ENCODE measurements at regions not wholly inside any gene's neighbourhood (a gene's known extent, or its start where the extent isn't known, plus 50 kb on each side); places are given as distances from the start of the nearest gene placed in this dataset.
A peak's percentile ranks its signal among the peaks of the same experiment; 100 is the strongest.

DNA sequence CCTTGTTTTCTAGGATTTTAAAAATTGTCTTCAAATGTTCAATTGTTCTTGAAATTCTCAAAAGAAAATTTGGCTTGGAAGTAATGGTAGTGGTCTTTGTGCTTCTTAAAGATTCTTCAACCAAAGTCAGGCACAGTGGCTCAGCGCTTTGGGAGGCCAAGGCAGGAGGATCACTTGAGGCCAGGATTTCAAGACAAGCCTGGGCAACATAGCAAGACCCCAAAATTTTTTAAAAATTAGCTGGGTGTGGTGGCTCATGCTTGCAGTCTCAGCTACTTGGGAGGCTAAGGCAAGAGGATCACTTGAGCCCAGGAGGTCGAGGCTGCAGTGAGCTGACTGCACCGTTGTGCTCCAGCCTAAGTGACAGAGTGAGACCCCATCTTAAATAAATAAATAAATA is 153.5 kb upstream of the ZNF507 start:
- DNase-seq: no peak

DNA sequence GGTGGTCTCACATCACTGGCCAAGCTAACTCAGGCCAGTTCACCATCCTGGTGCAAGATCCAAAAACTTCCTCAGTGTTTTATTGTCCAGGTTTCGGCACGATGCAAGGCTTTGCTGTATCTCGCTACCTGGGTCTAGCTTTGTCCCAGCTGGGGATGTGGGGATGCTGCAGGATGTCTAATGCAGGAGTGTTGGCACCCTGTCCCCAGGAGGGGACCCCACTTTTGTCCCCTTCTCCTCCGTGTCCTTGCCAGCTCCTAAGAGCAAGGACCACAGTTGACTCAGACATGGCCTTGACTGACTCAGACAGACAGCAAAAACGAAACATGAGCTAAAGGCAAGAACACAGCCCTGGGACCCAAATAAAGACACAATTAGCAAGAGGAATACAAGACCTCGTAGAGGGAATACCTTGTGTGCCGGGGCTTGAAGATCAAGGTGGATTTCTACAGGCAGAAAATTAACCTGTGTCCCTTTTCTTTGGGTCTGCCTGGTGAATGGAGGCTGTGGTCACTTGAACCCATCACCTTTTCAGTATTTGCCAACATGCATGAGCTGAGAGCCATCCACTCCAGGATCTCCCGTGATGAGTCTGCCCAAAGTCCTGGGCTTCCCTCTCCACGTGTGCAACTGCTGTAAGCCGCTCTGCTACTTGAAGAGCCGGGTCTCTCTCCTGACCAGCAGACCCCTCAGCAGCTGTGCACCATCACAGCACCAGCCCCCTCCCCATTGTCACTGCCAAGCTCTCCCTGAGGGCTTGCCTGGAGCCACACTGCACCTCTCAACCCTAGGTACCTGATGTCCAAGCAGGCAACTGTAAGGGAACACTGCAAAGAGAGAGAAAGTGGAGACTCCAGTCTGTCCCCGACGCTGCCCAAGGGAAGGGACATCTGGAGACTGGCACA is 149.5 kb upstream of the ZNF507 start:
- no peak for DNase-seq

DNA sequence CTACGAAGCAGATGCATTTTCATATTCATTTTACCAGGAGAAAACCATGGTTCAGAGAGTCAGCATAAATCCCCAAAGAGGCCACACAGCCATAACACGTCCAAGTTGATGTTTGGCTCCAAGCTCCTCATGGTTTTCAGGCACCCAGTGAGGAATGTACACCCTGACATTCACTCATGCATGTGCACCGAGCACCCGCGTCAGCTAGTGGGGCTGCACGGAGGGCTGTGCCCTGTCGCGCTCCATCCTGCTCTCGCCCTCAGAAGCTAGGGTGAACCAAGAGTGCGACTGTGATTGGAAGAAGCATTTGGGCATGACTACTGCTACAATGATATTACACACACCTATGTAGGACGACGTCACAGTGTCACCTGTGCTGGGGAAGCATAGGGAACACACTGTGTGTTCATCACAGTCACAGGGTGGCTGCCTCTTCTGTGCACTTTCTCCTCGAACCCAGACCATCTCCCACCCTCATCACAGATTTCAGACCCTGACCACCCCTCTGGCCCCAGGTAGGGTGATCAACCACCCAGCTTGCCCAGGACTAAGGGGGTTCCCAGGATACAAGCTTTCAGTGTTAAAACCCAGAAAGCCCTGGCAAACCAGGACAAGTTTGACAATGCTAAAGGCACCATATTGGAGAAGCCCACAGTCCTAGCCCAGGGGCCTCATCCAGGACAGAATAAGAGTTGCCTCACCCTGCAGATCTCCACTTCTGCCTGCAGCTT is 148.6 kb upstream of the ZNF507 start:
- no peak for DNase-seq

DNA sequence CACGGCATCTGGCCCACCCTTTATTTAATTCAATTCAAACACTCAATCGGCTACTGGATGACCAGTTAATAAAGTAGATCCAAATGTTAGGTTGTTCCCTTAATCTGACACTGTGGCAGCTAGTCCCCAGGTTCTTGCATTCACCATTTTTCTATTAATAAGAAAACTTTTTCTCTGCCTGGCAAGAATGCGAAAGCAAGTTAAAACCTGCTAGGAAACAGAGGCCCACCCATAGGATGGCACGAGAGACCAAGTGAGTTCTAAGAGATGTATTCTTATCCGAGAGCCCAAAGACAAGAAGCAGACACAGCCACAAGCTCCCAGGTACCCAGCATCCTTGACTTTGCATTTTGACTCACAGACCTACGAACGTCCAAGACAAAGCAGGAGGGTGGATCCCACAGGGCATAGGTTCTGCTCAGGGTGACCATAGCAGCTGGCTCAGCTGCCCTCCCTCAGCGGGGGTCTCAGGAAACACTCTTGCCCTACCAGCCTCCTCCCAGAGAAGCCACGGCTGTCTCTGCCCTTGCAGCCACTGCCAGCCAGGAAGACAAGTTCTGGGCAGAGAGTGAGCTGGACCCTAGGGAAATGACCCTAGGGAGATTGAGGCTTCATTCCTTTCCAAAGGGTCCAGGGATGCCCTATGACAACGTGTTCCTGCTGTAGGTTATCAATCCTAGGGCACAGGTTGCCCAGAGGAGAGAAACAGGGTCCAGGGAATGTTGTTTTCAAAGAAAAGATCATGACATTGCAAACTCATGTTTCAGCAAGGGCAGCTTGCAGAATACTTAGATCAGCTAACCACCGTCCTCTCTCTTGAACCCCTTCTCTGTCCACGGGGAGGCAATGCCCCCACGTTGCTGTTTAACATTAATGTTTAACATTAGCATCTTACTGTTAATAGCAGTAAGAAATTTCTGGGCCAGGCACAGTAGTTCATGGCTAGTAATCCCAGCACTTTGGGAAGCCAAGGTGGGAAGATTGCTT is 147.2 kb upstream of the ZNF507 start:
- no peak for DNase-seq

DNA sequence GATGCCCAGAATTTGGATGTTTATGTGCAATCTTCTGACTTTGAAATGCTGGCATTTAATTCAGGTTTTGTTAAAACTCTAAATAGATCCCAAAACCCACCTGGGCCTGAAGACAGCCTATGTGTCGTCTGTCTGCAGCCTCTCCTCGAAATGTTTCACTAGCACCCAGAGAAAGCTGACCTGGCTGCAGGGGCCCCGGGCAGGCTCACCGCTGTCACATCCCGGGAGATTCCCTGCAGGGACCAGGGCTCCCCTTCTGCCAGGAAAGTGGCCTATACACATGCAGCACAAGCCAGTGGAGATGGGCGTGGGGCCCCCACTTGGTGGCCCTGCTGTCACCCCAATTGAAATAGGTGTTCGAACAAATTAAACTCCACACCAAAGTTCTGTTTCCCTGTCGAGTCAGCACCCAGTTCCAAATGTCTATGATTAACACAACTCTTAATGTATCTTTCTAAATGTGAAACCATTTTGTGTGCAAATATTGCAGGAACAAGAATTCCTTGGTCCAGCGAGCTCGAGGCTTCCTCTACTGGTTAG is 145.8 kb upstream of the ZNF507 start:
- DNase-seq: no peak

DNA sequence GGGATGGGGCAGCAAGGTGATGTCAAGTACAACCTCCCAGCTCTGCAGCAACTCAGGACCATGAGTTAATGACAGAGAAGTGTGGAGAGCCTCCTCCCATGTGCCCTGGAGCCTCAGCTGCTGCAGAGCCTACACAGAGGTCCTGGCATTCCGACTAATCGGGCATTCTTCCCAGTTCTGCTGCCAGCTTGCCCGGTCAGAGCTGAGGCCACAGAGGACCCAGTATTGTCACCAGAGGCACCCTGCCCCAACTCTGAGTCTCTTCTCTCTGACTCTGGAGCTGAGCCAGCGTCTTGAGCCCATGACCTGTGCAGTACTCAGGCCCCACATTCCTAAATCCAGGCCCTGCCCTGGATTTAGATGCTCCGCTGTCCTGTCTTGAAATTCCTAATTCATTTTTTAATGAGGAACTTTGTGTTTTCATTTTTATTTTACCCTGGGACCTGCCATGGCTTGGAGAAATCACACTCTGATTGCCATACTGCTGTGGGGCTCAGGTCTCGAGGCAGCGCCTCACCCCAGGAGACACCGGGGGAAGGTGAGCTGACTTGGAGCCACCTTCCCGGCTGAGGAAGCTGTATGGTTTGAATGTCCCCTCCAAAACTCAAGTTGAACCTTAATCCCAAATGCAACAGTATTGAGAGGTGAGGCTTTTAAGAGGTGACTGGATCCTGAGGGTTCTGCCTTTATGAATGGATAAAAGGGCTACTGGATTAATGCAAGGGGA is 144.9 kb upstream of the ZNF507 start:
- DNase-seq: no peak

DNA sequence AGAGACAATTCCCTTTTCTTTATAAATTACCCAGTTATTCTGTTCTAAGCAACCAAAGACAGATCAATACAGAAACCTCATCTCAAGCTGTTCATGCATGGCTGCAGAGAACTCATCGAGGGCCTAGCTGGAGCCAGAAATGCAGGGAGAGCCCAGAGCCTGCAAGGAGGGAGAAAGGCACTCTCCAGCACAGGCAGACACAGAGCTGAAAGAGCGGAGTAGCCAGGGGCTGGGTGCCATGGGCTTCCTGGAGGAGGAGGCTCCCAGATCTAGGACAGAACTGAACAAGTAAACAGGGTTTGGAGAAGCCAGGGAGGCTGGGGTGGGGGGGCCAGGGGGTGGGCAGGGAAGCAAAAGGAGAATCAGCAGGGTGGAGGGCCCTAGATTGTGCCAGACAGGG is 144.2 kb upstream of the ZNF507 start:
- DNase-seq: no peak

DNA sequence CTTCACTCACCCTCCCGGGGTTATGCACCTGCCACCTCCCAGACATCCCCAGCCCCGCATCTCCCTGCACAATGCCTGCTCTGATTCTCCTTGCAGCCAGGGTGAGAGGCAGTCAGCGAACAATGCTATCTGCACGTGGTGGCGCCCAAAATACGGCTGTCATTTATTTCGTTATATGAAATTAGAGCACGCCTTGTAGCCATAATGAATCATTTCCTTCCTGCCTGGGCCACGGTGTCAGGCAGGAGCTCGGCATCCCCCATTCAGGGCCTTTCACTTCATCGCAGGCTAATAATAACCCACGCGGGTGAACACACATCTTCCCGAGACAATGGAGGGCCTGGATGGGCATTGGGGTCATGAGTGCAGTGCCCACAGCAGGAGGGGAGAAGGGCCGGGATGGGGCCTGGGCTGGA is 143.8 kb upstream of the ZNF507 start:
- no peak for DNase-seq

DNA sequence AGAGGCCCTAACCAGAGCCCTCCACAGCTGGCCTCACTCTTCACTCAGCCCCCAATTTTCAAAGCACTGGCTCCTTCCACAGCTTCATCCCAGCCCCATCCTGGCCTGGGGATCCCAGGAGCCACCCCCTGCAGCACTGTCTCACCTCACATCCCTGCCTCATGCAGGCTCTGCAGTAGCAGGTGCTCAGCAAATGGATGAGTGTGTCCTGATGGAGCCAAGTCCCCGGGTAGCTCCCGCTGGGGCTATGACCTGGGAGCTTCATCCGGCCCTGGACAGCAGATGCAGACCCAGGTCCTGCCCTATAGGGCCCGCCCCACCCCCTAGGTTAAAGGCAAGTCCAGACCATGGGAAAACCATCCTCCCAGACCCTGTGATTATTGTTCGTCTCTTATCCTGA is 143.2 kb upstream of the ZNF507 start:
- no peak for DNase-seq

DNA sequence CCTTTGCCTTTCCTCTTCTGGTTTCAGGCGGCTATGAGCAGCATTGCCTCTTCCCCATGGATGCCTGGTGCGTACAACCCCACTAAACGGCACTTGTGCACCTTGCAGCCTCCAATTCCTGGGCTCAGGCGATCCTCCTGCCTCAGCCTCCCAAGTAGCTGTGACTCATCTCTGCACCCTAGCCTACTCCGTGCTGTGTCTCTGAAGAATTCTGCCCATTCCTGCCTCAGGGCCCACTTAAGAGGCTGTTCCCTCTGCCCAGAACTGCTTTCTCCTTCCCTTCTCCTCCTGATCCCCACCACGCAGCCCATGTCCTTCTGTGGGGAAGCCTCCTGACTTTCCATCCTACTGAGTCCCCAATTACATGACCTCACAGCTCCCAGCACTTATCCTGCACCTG is 142.2 kb upstream of the ZNF507 start:
- no peak for DNase-seq

DNA sequence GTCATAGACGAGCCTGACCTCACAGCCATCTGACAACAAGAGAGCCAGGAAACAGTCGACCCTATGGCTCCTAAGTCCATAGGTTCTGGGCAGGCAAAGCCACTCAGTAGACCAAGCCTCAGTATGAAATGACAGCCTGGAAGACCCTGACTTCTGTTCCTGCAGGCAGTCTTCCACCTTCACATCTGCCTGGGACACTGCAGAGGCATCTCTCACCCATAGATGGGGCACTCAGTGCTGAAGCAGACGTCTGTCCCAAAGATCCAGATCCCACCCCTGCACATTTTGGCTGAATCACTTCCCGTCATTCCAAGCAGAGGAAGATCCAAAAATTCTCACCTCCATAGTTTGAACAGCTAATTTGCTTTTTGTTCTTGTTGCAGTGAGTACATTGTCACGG is 139.3 kb upstream of the ZNF507 start:
- DNase-seq: no peak

DNA sequence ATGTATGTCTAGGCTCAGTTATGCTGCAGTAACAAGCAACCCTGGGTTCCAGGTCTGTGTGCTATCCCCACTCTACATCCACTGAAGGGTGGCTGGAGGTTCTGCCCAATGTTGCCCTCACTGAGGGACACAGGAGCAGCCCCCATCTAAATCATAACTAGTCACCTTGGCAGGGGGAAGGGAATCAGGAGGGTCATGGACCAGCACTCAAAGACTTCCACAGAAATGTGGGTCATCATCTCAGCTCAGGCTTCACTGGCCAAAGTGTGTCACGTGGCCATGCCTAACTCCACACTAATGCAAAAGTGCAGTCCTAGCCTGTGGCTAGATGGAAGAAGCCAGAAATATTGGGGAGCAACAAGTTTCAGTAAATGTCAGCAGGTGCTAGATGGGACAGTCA is 137.3 kb upstream of the ZNF507 start:
- no peak for DNase-seq

DNA sequence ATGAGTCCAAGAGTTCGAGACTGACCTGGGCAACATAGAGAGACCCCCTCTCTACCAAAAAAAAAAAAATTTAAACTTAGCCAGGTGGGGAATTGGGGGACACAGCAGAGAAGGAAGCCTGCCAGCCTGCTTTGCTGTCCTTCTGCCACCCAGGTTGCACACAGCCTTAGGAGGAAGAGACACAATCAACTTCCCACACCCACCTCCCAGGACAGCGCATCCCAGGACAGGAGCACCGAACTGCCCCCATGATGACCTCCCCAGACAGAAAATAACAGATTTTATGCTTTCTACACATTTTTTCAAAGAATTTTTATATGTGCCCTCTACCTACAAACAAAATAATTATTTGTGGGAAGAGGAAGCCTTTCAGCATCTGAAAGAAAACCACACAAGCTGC is 126.0 kb upstream of the ZNF507 start:
- no peak for DNase-seq

DNA sequence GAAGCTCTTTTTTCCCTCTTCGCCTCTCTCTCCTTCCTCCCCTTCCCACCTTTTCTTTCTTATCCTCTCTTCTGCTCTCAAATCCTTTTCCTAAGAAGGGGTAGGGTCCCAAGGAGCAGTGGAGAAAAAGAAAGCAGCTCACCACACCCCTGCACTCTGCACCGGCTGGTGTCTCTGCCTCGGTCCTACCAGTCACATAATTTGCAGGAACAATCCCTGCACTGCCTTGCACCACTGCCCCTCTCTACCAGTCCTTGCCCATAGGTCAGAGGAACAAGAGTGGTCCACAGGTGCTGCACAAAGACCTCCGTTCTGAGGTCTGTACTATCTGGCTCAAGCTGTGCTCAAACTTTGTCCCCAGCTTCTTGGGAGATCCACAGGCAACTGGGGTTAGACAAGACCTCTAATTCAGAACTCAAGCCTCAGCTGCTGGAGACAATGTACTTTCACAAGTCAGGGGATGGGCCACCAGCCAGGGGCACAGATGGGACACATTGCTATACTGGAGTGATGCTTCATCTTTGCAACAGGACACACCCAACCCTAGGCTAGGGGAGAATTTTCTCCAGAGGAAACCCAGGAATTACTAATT is 125.4 kb upstream of the ZNF507 start:
- DNase-seq: no peak

DNA sequence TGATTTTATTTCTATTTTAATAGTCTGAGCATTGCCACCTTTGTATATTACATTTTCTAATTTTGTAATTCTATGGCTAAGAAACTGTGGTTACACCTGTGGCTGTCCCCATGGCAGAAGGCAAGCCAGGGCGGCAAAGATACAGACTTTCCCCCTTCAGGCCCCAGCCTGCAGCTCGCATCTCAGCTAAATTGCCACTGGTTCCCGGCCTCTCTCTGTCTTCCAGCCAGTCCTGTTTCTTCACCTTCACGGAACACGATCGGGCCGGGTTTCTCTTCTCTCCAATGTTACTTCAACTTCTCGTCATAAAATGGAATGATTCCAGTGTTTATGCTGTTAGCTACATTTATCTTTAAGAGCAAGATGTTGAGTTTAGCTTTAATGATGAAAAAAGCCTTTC is 124.5 kb upstream of the ZNF507 start:
- DNase-seq: no peak

DNA sequence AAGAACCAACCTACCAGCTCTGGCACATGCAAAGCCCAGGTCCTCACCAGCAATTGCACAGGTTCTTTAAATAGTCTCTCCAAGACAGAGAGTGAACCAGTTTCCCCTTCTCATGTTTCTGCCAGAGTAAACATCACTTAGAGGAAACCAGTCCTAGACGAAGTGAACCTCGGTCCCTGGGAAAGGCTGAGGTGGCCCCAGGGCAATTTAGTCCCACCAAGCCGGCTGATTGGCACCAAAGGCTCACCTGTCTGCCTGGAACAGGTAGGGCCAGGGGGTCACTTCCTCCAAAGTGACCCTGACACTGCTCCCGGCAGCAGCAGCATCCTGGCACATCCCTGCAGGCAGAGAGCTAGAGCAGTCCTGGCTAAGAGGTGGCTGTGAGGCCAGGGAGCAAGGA is 122.9 kb upstream of the ZNF507 start:
- DNase-seq: no peak

DNA sequence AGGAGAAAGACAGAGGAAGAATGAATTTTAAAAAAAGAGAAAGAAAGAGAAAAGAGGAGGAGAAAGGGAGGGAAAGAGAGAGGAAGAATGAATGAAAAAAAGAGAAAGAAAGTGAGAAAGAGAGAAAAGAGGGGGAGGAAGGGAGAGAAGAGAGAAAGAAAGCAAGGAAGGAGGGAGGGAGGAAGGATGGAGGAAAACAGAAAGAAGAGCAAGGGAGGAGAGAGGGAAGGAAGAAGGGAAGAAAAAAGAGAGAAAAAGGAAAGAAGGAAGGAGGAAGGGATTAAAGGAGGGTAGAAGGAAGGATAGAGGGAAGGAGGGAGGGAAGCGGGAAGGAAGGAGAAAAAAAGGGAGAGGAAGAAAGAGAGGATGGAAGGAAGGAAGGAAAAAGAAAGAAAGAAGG is 122.3 kb upstream of the ZNF507 start:
- no peak for DNase-seq

DNA sequence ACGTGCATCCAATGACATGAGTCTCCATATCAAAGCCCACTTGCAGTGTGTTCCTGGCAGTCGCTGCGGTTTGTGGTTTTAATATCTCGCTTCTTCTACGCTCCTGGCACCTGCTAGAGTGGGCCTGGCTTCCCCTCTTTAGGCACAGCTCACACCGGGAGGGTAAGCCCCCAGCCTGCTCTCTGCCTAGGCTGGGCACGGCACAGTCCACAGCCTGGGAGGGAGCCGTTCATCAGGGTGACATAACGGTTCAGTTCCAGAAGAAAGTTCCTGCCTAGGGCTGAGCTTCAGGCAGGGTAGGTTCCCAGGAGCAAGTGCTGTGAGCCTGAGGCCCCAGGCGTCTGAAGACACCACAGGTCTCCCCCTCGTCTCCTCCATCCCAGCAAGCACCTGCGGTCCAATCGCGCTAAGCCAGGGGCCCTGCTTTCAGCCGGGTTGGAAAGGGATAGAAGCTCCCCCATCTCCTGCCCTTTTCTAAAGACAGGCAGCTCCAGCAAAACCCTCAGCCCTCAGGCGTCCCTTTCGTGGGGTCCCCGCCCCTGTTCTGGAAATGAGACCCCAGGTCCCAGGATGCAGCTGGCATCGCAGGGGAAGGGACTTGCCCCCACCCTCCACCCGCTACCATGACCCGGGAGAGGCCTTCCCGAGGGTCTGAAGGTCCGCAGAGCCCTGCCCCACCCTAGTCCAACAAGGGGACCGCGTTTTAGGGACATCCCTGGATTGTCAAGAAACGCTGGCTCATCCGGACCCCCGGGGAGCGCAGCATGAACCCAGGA is 121.6 kb upstream of the ZNF507 start:
- DNase-seq: peak; percentile 8

DNA sequence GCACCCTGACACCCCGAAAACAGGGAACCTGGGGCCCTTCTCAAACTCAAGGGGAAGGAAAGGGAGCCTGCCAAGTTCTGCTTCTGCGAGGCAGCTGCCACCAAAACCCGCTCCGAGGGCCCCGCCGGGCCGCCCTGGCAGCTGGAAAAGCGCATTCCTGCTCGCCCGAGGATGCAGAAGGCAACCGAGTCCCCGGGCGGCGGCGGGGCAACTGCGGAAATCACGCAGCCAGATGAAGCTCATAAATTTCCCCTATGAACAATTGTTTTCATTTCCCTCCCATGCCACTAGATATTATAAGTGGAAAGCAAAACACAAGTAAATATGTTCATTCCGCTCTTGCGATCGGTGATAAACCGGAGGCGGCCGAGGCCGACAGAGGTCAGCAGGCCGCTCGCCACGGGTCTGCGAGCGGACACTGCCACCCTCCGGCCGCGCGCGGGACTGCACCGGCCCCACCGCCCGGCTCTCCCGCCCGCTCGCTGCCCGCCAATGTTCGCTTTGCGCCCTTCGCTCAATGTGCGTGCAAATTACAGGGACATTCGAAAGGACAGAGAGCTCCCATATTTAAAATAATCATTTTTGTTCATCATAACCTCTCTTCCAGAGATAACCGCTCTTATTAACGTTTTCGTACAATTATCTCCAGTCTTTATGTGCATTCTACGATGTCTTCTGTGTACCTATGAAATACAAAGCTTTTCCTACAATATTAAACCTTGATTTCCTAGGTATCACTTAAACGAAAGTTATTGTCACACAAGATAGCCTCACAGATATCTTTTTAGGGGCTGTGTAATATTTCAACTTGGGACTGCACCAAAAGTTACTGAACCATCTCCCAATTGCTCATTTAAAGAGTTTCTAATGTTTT is 120.8 kb upstream of the ZNF507 start:
- DNase-seq: peak; percentile 42
